HCT116 (cell line): ENCODE measurements at regions not wholly inside any gene's neighbourhood (a gene's known extent, or its start where the extent isn't known, plus 50 kb on each side); places are given as distances from the start of the nearest gene placed in this dataset.

Experiments
- ATAC-seq: fragments of 200-7000 bp; cut with Tn5 transposase; 2 replicates; pipeline ENCODE4 v1.9.1; 2020; ENCODE audit warnings: mild to moderate bottlenecking, moderate library complexity
- BruUV-seq: library from RNA; stranded (reverse); fragments of 400-500 nt; replicated peaks from 2 replicates; lab custom pipeline; 2021; lab: Mats Ljungman, UMichigan
- CTCF ChIA-PET: fragments of 300-600 bp; sonication (Branson Sonifier 250); formaldehyde crosslinking; loops from one replicate; lab custom pipeline; 2021; ENCODE audit warnings: antibody characterized with exemption; lab: Charles Lee
- POLR2A ChIA-PET: fragments of 300-600, 350-600 bp; sonication (Branson Sonifier 250); formaldehyde crosslinking; loops from one replicate; lab custom pipeline; 2021; ENCODE audit warnings: antibody characterized with exemption; lab: Charles Lee
- RAD21 ChIA-PET, 2 experiments: fragments of 300-600 bp; sonication (Branson Sonifier 250); formaldehyde crosslinking; loops; one replicate each; lab custom pipeline; 2023; ENCODE audit warnings: low total read pairs in 2 of 2; ENCODE audit not compliant: uncharacterized antibody in 2 of 2, unreplicated experiment in 2 of 2, low non-redundant PET in 1 of 2; lab: Charles Lee
- DNase-seq: peaks from one replicate; pipeline ENCODE4 v3.0.0-alpha.2; 2010; ENCODE audit warnings: low read depth, low spot score
- H2AFZ ChIP-seq: fragments of 200-600 bp; shearing (Covaris generic), sonication (generic); 2 replicates; pipeline ENCODE4 v1.6.1; 2017; ENCODE audit warnings: low read depth, mixed run types, mixed read lengths, antibody characterized with exemption, low read length; ENCODE audit not compliant: poor library complexity, severe bottlenecking
- H3K27ac ChIP-seq: 2 replicates; pipeline ENCODE4 v1.5.1; 2012; ENCODE audit warnings: low read depth, low read length
- H3K27me3 ChIP-seq: fragments of 200-600 bp; sonication (generic); 2 replicates; pipeline ENCODE4 v1.6.1; 2016; ENCODE audit warnings: mixed run types, low read length, mixed read lengths; ENCODE audit not compliant: insufficient read depth
- H3K36me3 ChIP-seq, 2 experiments: fragments of 200-500 bp in 1 of 2; fragments of 200-600 bp in 1 of 2; sonication (Bioruptor generic) in 1 of 2; sonication (generic) in 1 of 2; 2 replicates each; pipeline versions ENCODE4 v1.5.1 to v1.6.1; 2014 to 2016; ENCODE audit warnings: low read length in 2 of 2, inconsistent platforms in 1 of 2, mixed read lengths in 1 of 2, mixed run types in 1 of 2; ENCODE audit not compliant: insufficient read depth in 2 of 2, control insufficient read depth in 1 of 2
- H3K4me1 ChIP-seq, 2 experiments: fragments of 200-600 bp in 1 of 2; sonication (generic) in 1 of 2; 2 replicates each; pipeline versions ENCODE4 v1.5.1 to v1.6.1; 2012 to 2017; ENCODE audit warnings: low read length in 2 of 2, inconsistent platforms in 1 of 2, mild to moderate bottlenecking in 1 of 2, mixed read lengths in 1 of 2, mixed run types in 1 of 2, moderate library complexity in 1 of 2; ENCODE audit not compliant: insufficient read depth in 2 of 2, control insufficient read depth in 1 of 2
- H3K4me2 ChIP-seq: fragments of 200-600 bp; sonication (generic); 2 replicates; pipeline ENCODE4 v1.6.1; 2017; ENCODE audit warnings: mixed run types, low read length, mixed read lengths
- H3K4me3 ChIP-seq, 2 experiments: fragments of 200-600 bp in 1 of 2; sonication (generic) in 1 of 2; replicated peaks in 1 of 2; 2 replicates each; pipeline ENCODE4 v1.5.1; 2011 to 2016; ENCODE audit warnings: low read length in 2 of 2, control low read depth in 1 of 2, low read depth in 1 of 2, mild to moderate bottlenecking in 1 of 2, mixed read lengths in 1 of 2, mixed run types in 1 of 2
- H3K79me2 ChIP-seq: fragments of 200-600 bp; sonication (generic); 2 replicates; pipeline ENCODE4 v1.6.1; 2017; ENCODE audit warnings: mild to moderate bottlenecking, mixed run types, low read length, moderate library complexity, mixed read lengths; ENCODE audit not compliant: insufficient read depth
- H3K9ac ChIP-seq: fragments of 200-600 bp; sonication (generic); 2 replicates; pipeline ENCODE4 v1.6.1; 2016; ENCODE audit warnings: low read length, mixed read lengths
- H3K9me2 ChIP-seq: fragments of 200-600 bp; sonication (generic), shearing (Covaris generic); 2 replicates; pipeline ENCODE4 v1.6.1; 2017; ENCODE audit warnings: mixed run types, mild to moderate bottlenecking, moderate library complexity; ENCODE audit not compliant: insufficient read depth
- H3K9me3 ChIP-seq, 2 experiments: fragments of 200-500 bp in 1 of 2; fragments of 200-600 bp in 1 of 2; sonication (Bioruptor generic) in 1 of 2; sonication (generic) in 1 of 2; 2 replicates each; pipeline ENCODE4 v1.6.1; 2014 to 2017; ENCODE audit warnings: low read length in 2 of 2, mixed read lengths in 2 of 2, inconsistent platforms in 1 of 2, low read depth in 1 of 2, mild to moderate bottlenecking in 1 of 2, mixed run types in 1 of 2, moderate library complexity in 1 of 2; ENCODE audit not compliant: control insufficient read depth in 1 of 2, insufficient read depth in 1 of 2
- H4K20me1 ChIP-seq: fragments of 200-600 bp; sonication (generic), shearing (Covaris generic); 2 replicates; pipeline ENCODE4 v1.6.1; 2017; ENCODE audit warnings: mixed run types, mild to moderate bottlenecking, moderate library complexity; ENCODE audit not compliant: insufficient read depth
- CBX3 ChIP-seq: IDR thresholded peaks from 2 replicates; pipeline ENCODE4 v1.6.1; 2012; ENCODE audit warnings: low read depth
- CEBPB ChIP-seq: IDR thresholded peaks from 2 replicates; pipeline ENCODE4 v1.6.1; 2012; ENCODE audit warnings: low read depth
- EGR1 ChIP-seq: IDR thresholded peaks from 2 replicates; pipeline ENCODE4 v1.6.1; 2012; ENCODE audit warnings: low read depth
- ELF1 ChIP-seq: IDR thresholded peaks from 2 replicates; pipeline ENCODE4 v1.6.1; 2012; ENCODE audit warnings: low read depth, borderline replicate concordance
- FOSL1 ChIP-seq: IDR thresholded peaks from 2 replicates; pipeline ENCODE4 v1.6.1; 2012; ENCODE audit warnings: low read depth
- JUND ChIP-seq: IDR thresholded peaks from 2 replicates; pipeline ENCODE4 v1.6.1; 2012
- POLR2A ChIP-seq: IDR thresholded peaks from 2 replicates; pipeline ENCODE4 v1.7.0; 2011; ENCODE audit warnings: borderline replicate concordance; ENCODE audit not compliant: insufficient read depth, insufficient read length; ENCODE audit errors: extremely low read depth
- POLR2AphosphoS5 ChIP-seq: IDR thresholded peaks from 2 replicates; pipeline ENCODE4 v1.6.1; 2011; ENCODE audit warnings: mild to moderate bottlenecking, low read depth, low read length, moderate library complexity
- RAD21 ChIP-seq: IDR thresholded peaks from 2 replicates; pipeline ENCODE4 v1.6.1; 2012; ENCODE audit warnings: low read depth, mild to moderate bottlenecking
- SRF ChIP-seq: IDR thresholded peaks from 2 replicates; pipeline ENCODE4 v1.6.1; 2012; ENCODE audit warnings: low read depth
- TCF7L2 ChIP-seq: IDR thresholded peaks from 2 replicates; pipeline ENCODE4 v1.7.0; 2011; ENCODE audit warnings: borderline replicate concordance, inconsistent platforms; ENCODE audit not compliant: insufficient read depth, insufficient read length; ENCODE audit errors: extremely low read depth
- YY1 ChIP-seq: IDR thresholded peaks from 2 replicates; pipeline ENCODE4 v1.6.1; 2011; ENCODE audit warnings: low read length, low read depth, moderate library complexity, mild to moderate bottlenecking; ENCODE audit not compliant: insufficient replicate concordance; ENCODE audit errors: extremely low read depth
- ZNF274 ChIP-seq: fragments of 200-500 bp; sonication (Bioruptor generic); IDR thresholded peaks from 2 replicates; pipeline ENCODE4 v1.6.1; 2014; ENCODE audit warnings: mild to moderate bottlenecking, low read depth, low read length, inconsistent platforms
- intact Hi-C: fragments of 100-400 bp; cut with micrococcal nuclease; formaldehyde crosslinking; loops from 2 replicates; pipeline ENCODE4 v1.10.0; 2022
- TF ChIP-seq, protein P1 (sequence below): IDR thresholded peaks from 2 replicates; pipeline ENCODE4 v1.6.1; 2012
- TF ChIP-seq, protein P2 (sequence below): IDR thresholded peaks from 2 replicates; pipeline ENCODE4 v1.6.1; 2011; ENCODE audit warnings: mild to moderate bottlenecking, low read length, moderate library complexity; ENCODE audit not compliant: insufficient replicate concordance; ENCODE audit errors: extremely low read depth

DNA sequence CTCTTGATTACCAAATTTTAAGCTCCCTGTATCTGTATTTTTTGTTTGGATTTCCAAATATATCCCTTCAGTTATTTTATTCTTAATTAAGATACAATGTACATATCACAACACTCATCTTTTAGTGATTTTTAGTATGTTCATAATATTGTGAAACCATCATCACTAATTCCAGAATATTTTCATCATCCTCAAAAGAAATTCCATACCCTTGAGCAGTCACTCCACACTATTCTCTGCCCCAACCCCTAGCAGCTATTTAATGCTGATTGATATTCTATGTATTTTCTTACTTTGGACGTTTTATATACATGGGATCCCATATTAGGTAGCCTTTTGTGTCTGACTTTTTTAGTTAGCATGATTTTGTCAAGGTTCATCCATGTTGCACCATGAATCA, 127.4 kb upstream of the SLC8A1 start (continued):
- TF ChIP-seq EGR1 (no peak), YY1 (no peak), SRF (no peak)
- TF ChIP-seq, protein P1, sequence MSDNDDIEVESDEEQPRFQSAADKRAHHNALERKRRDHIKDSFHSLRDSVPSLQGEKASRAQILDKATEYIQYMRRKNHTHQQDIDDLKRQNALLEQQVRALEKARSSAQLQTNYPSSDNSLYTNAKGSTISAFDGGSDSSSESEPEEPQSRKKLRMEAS = no peak

DNA sequence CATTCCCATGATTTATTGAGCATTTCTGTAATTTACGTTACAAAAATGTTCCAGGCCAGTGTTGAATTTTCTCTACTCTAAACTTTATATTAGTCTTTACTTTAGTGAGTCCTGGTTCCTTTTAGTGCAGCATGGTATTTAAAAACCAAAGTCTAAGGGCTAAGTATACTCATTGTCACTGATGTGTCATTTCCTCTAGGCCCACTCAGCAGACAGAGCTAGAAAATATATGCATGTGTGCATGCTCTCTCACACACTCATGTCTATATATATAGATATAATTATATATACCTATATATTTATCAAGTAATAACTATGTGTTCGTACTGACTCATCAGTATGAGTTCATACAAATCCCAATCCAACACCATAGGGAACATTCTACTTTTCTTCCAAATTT, 132.5 kb upstream of the SLC8A1 start:
- H3K4me2 ChIP-seq = no peak overlapping the region
- ChIA-PET CTCF (no interaction called here), POLR2A (no interaction called here), RAD21 (no interaction called here)
- BruUV-seq = no TSS peak
- intact Hi-C loops = no loop called here
- H3K36me3 ChIP-seq = no peaks in the 10 kb centered on the region
- DNase-seq (no peak), ATAC-seq (no peak)
- H3K9me3 ChIP-seq = no peaks in the 10 kb centered on the region
- no peak overlapping the region for H3K9ac ChIP-seq
- no peaks in the 10 kb centered on the region for H3K79me2 ChIP-seq
- H3K4me3 ChIP-seq = no peak overlapping the region
- H3K27ac ChIP-seq = no peak overlapping the region
- no peaks in the 10 kb centered on the region for H3K9me2 ChIP-seq
- no peaks in the 10 kb centered on the region for H3K4me1 ChIP-seq
- no peaks in the 10 kb centered on the region for H4K20me1 ChIP-seq
- H3K27me3 ChIP-seq = peaks cover 3% of the 10 kb centered on the region; the same call in 1 of the 2 replicates
- TF ChIP-seq JUND = no peak
- no peak for TF ChIP-seq ZNF274
- TF ChIP-seq ELF1 = no peak
- TF ChIP-seq CEBPB = no peak
- no peak overlapping the region for H2AFZ ChIP-seq

DNA sequence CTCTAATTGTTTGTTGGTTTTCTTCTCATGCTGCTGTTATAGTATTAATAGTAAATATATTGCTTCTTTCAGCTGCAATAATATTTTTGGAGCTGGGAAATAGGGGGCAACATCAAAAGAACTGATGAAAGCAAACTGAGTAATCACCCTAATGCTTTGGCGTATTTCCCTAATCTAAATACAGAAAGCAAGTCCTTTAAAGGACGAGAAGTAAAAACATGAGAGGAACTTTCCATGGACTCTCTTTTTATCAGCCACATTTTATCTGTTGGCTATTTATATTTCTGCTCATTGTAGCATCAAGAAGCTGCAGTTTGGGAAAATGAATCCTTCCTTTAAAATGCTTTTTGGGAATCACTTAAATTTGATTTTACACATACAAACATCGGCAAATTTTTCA, 139.9 kb upstream of the SLC8A1 start:
- H3K36me3 ChIP-seq = no peaks in the 10 kb centered on the region
- H3K9me3 ChIP-seq = no peaks in the 10 kb centered on the region
- RAD21 ChIA-PET = no interaction called here
- no peaks in the 10 kb centered on the region for H3K4me1 ChIP-seq
- no peak overlapping the region for H3K4me3 ChIP-seq
- intact Hi-C loops = no loop called here
- H3K9ac ChIP-seq = no peak overlapping the region
- H3K79me2 ChIP-seq = no peaks in the 10 kb centered on the region
- H3K4me2 ChIP-seq = no peak overlapping the region
- no TSS peak for BruUV-seq
- no peaks in the 10 kb centered on the region for H3K9me2 ChIP-seq
- CTCF ChIA-PET = no interaction called here
- peaks cover 23% of the 10 kb centered on the region for H3K27me3 ChIP-seq
- DNase-seq (no peak), ATAC-seq (no peak)
- H2AFZ ChIP-seq = no peak overlapping the region
- POLR2A ChIA-PET = no interaction called here
- H4K20me1 ChIP-seq = no peaks in the 10 kb centered on the region
- no peak overlapping the region for H3K27ac ChIP-seq
- TF ChIP-seq TCF7L2 (no peak), POLR2AphosphoS5 (no peak), CBX3 (no peak), FOSL1 (no peak), CEBPB (no peak), SRF (no peak), RAD21 (no peak), POLR2A (no peak)
- TF ChIP-seq, protein P2, sequence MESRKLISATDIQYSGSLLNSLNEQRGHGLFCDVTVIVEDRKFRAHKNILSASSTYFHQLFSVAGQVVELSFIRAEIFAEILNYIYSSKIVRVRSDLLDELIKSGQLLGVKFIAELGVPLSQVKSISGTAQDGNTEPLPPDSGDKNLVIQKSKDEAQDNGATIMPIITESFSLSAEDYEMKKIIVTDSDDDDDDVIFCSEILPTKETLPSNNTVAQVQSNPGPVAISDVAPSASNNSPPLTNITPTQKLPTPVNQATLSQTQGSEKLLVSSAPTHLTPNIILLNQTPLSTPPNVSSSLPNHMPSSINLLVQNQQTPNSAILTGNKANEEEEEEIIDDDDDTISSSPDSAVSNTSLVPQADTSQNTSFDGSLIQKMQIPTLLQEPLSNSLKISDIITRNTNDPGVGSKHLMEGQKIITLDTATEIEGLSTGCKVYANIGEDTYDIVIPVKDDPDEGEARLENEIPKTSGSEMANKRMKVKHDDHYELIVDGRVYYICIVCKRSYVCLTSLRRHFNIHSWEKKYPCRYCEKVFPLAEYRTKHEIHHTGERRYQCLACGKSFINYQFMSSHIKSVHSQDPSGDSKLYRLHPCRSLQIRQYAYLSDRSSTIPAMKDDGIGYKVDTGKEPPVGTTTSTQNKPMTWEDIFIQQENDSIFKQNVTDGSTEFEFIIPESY = no peak
- TF ChIP-seq, protein P1 = no peak
